Hepatocyte (in vitro differentiated cells): ENCODE measurements at regions not wholly inside any gene's neighbourhood (a gene's known extent, or its start where the extent isn't known, plus 50 kb on each side); places are given as distances from the start of the nearest gene placed in this dataset.

Source experiments
- CTCF ChIP-seq: fragments of 200-600 bp; sonication (generic); IDR thresholded peaks from 2 replicates; pipeline ENCODE4 v1.5.1; 2016; ENCODE audit warnings: antibody characterized with exemption, mild to moderate bottlenecking; ENCODE audit not compliant: poor library complexity
- EZH2 ChIP-seq: fragments of 200-600 bp; sonication (generic); IDR thresholded peaks from 2 replicates; pipeline ENCODE4 v1.6.1; 2016; ENCODE audit warnings: antibody characterized with exemption, mild to moderate bottlenecking, borderline replicate concordance

- TF ChIP-seq CTCF, result peak; percentile 72
- no peak for TF ChIP-seq EZH2
These were observed 223.0 kb downstream of the PLA2G4A start for GRCh38 chr1:187051618-187052232.
